ENCODE measurements at regions not wholly inside any gene's neighbourhood (a gene's known extent, or its start where the extent isn't known, plus 50 kb on each side); places are given as distances from the start of the nearest gene placed in this dataset.

GRCh38 chr21:28266061-28266460 is 726.6 kb downstream of the LTN1 start:
- ATAC-seq (no peak), DNase-seq (no peak)
- Histone ChIP-seq H3K27ac (no peak overlapping the region), H3K4me3 (no peak overlapping the region), H3K27me3 (no peaks in the 10 kb centered on the region), H3K9me3 (no peaks in the 10 kb centered on the region), H3K4me1 (peaks cover 4% of the 10 kb centered on the region), H3K36me3 (replicated peaks in 1 of 2; ENCODE audit: insufficient read depth in 1 of 2, low read depth in 2 of 2) (no peaks in the 10 kb centered on the region)
- 95 to 100% methylated on average over 1 of the region's 1 CpG for WGBS, 2 donors
- intact Hi-C loops (cut with DNase I): no loop called here
- TF ChIP-seq POLR2A (IDR thresholded peaks at IDR 0.05) (no peak), CTCF (IDR thresholded peaks at IDR 0.05) (no peak)

- no peaks in the 10 kb centered on the region for H3K36me3 ChIP-seq (replicated peaks in 1 of 2; ENCODE audit: insufficient read depth in 1 of 2, low read depth in 2 of 2)
- H3K27me3 ChIP-seq: no peaks in the 10 kb centered on the region
- TF ChIP-seq CTCF (IDR thresholded peaks at IDR 0.05): no peak
- no peak for TF ChIP-seq POLR2A (IDR thresholded peaks at IDR 0.05)
- no peak overlapping the region for H3K27ac ChIP-seq
- no peaks in the 10 kb centered on the region for H3K9me3 ChIP-seq
- 93 to 95% methylated on average over 4 of the region's 4 CpGs for WGBS, 2 donors
- DNase-seq (no peak), ATAC-seq (no peak)
- intact Hi-C loops (cut with DNase I): no loop called here
- peaks cover 4% of the 10 kb centered on the region for H3K4me1 ChIP-seq
- no peak overlapping the region for H3K4me3 ChIP-seq
Observed at GRCh38 chr21:28263974-28264373, 728.7 kb downstream of the LTN1 start.

GRCh38 chr21:28261298-28261697 is 731.4 kb downstream of the LTN1 start:
- WGBS, 2 donors: 45 to 46% methylated on average over 1 of the region's 1 CpG
- no peak overlapping the region for H3K27ac ChIP-seq
- DNase-seq (no peak), ATAC-seq (no peak)
- H3K9me3 ChIP-seq: no peaks in the 10 kb centered on the region
- H3K4me1 ChIP-seq: peaks cover 23% of the 10 kb centered on the region
- no peaks in the 10 kb centered on the region for H3K36me3 ChIP-seq (replicated peaks in 1 of 2; ENCODE audit: insufficient read depth in 1 of 2, low read depth in 2 of 2)
- TF ChIP-seq CTCF (IDR thresholded peaks at IDR 0.05) (no peak), POLR2A (IDR thresholded peaks at IDR 0.05) (no peak)
- no peaks in the 10 kb centered on the region for H3K27me3 ChIP-seq
- H3K4me3 ChIP-seq: no peak overlapping the region
- intact Hi-C loops (cut with DNase I): no loop called here

DNA sequence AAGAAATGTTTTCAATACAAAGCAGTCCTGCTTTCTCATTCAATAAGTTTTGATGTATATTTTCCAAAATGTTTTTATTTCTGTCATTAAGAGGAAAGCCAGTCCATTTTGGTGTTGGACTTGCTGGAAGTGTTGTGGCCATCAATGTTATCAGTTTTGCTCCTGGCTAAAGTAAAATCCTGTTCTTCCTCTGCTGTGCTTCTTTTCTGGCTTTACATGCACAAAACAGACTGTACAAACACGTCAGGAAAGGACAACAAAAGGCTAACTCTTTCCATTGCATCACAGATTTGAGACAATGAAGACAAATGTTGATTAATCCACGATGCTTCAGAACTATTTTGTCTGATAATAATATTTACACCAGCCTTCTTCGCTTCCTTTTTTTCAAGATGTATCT is 735.4 kb downstream of the LTN1 start:
- no peak for DNase-seq
- no peak for ATAC-seq
- Histone ChIP-seq H3K27ac (peak overlapping the region; percentile 63 to 88 (median 75)), H3K9me3 (no peaks in the 10 kb centered on the region), H3K36me3 (replicated peaks in 1 of 2; ENCODE audit: insufficient read depth in 1 of 2, low read depth in 2 of 2) (no peaks in the 10 kb centered on the region), H3K4me1 (peaks cover 56% of the 10 kb centered on the region), H3K27me3 (no peaks in the 10 kb centered on the region), H3K4me3 (no peak overlapping the region)
- intact Hi-C loops (cut with DNase I): no loop called here
- 14 to 19% methylated on average over 3 of the region's 3 CpGs for WGBS, 2 donors
- TF ChIP-seq POLR2A (IDR thresholded peaks at IDR 0.05) (no peak), CTCF (IDR thresholded peaks at IDR 0.05) (no peak)

- TF ChIP-seq POLR2A (IDR thresholded peaks at IDR 0.05) (no peak), CTCF (IDR thresholded peaks at IDR 0.05) (no peak)
- Histone ChIP-seq H3K4me3 (no peak overlapping the region), H3K9me3 (no peaks in the 10 kb centered on the region), H3K4me1 (peaks cover 56% of the 10 kb centered on the region), H3K27me3 (no peaks in the 10 kb centered on the region), H3K27ac (peak overlapping the region; percentile 68 to 88 (median 75)), H3K36me3 (replicated peaks in 1 of 2; ENCODE audit: insufficient read depth in 1 of 2, low read depth in 2 of 2) (no peaks in the 10 kb centered on the region)
- intact Hi-C loops (cut with DNase I): no loop called here
- peak; percentile 36 for ATAC-seq
- DNase-seq: no peak
- WGBS, 2 donors: 34 to 41% methylated on average over 6 of the region's 6 CpGs
Observed at GRCh38 chr21:28256837-28257236, 735.8 kb downstream of the LTN1 start.
